ENCODE measurements at regions not wholly inside any gene's neighbourhood (a gene's known extent, or its start where the extent isn't known, plus 50 kb on each side); places are given as distances from the start of the nearest gene placed in this dataset.
"Not testable (repeated sequence)": the region's sequence is repeated elsewhere in the genome, so short reads cannot be mapped to it uniquely, and the experiment has no call there.

- no peak overlapping the region for H3K4me2 ChIP-seq (ENCODE audit: low read depth, low read length, poor library complexity, severe bottlenecking)
- no peaks in the 10 kb centered on the region for H3K36me3 ChIP-seq (ENCODE audit: insufficient read depth, low read length)
- no peaks in the 10 kb centered on the region for H3F3A ChIP-seq (ENCODE audit: low read depth)
- no peaks in the 10 kb centered on the region for H3K9me3 ChIP-seq (ENCODE audit: insufficient read depth, low read depth, low read length)
- no peaks in the 10 kb centered on the region for H3K27me3 ChIP-seq (ENCODE audit: insufficient read depth, low read length, poor library complexity, severe bottlenecking)
- H4K20me1 ChIP-seq (ENCODE audit: insufficient read depth, low read length, poor library complexity, severe bottlenecking) = no peaks in the 10 kb centered on the region
- no peak overlapping the region for H2AFZ ChIP-seq (ENCODE audit: low read length)
- no peaks in the 10 kb centered on the region for H3K9me2 ChIP-seq (replicated peaks; ENCODE audit: low read depth, low read length)
- no peaks in the 10 kb centered on the region for H3K4me1 ChIP-seq (ENCODE audit: insufficient read depth, low read length, poor library complexity, severe bottlenecking)
- no peaks in the 10 kb centered on the region for H3K79me2 ChIP-seq (ENCODE audit: insufficient read depth, low read length)
- no peak overlapping the region for H3K4me3 ChIP-seq (ENCODE audit: low read length, poor library complexity, severe bottlenecking)
- H3K9ac ChIP-seq (ENCODE audit: low read depth, low read length, poor library complexity, severe bottlenecking) = no peak overlapping the region
- no peak for TF ChIP-seq CTCF (conservative IDR thresholded peaks at IDR 0.05; ENCODE audit: low read length)
- TF ChIP-seq EZH2phosphoT487 (IDR thresholded peaks at IDR 0.05; ENCODE audit: borderline replicate concordance) = no peak
Observed at GRCh38 chr16:51255349-51255972, 104.4 kb upstream of the SALL1 start.

GRCh38 chr16:51254390-51254789 is 103.3 kb upstream of the SALL1 start:
- H3K4me1 ChIP-seq (ENCODE audit: insufficient read depth, low read length, poor library complexity, severe bottlenecking) = not testable (repeated sequence)

GRCh38 chr16:51248217-51248616 is 97.1 kb upstream of the SALL1 start:
- H3K9me3 ChIP-seq (ENCODE audit: insufficient read depth, low read depth, low read length) = 0 out of 2 replicates have a peak, but pooled peaks cover 6% of the 10 kb centered on the region
- no peaks in the 10 kb centered on the region for H3F3A ChIP-seq (ENCODE audit: low read depth)
- H3K36me3 ChIP-seq (ENCODE audit: insufficient read depth, low read length) = no peaks in the 10 kb centered on the region
- no peak overlapping the region for H3K9ac ChIP-seq (ENCODE audit: low read depth, low read length, poor library complexity, severe bottlenecking)
- no peaks in the 10 kb centered on the region for H3K27me3 ChIP-seq (ENCODE audit: insufficient read depth, low read length, poor library complexity, severe bottlenecking)
- no peaks in the 10 kb centered on the region for H3K4me1 ChIP-seq (ENCODE audit: insufficient read depth, low read length, poor library complexity, severe bottlenecking)
- TF ChIP-seq CTCF (conservative IDR thresholded peaks at IDR 0.05; ENCODE audit: low read length) (no peak), EZH2phosphoT487 (IDR thresholded peaks at IDR 0.05; ENCODE audit: borderline replicate concordance) (no peak)
- no peak overlapping the region for H3K4me3 ChIP-seq (ENCODE audit: low read length, poor library complexity, severe bottlenecking)
- H2AFZ ChIP-seq (ENCODE audit: low read length) = no peak overlapping the region
- no peaks in the 10 kb centered on the region for H3K79me2 ChIP-seq (ENCODE audit: insufficient read depth, low read length)
- no peak overlapping the region for H3K4me2 ChIP-seq (ENCODE audit: low read depth, low read length, poor library complexity, severe bottlenecking)
- H3K9me2 ChIP-seq (replicated peaks; ENCODE audit: low read depth, low read length) = no peaks in the 10 kb centered on the region
- H4K20me1 ChIP-seq (ENCODE audit: insufficient read depth, low read length, poor library complexity, severe bottlenecking) = no peaks in the 10 kb centered on the region

More at GRCh38 chr16:51254390-51254789, 103.3 kb upstream of the SALL1 start:
- not testable (repeated sequence) for H3K4me2 ChIP-seq (ENCODE audit: low read depth, low read length, poor library complexity, severe bottlenecking); H2AFZ ChIP-seq (ENCODE audit: low read length); H3K36me3 ChIP-seq (ENCODE audit: insufficient read depth, low read length); H3K9me2 ChIP-seq (replicated peaks; ENCODE audit: low read depth, low read length); H3K9ac ChIP-seq (ENCODE audit: low read depth, low read length, poor library complexity, severe bottlenecking); H4K20me1 ChIP-seq (ENCODE audit: insufficient read depth, low read length, poor library complexity, severe bottlenecking); H3F3A ChIP-seq (ENCODE audit: low read depth); H3K27me3 ChIP-seq (ENCODE audit: insufficient read depth, low read length, poor library complexity, severe bottlenecking); H3K4me3 ChIP-seq (ENCODE audit: low read length, poor library complexity, severe bottlenecking); H3K79me2 ChIP-seq (ENCODE audit: insufficient read depth, low read length); H3K9me3 ChIP-seq (ENCODE audit: insufficient read depth, low read depth, low read length)

- H3K4me3 ChIP-seq (ENCODE audit: low read length, poor library complexity, severe bottlenecking) = no peak overlapping the region
- no peak overlapping the region for H3K9ac ChIP-seq (ENCODE audit: low read depth, low read length, poor library complexity, severe bottlenecking)
- no peak for TF ChIP-seq CTCF (conservative IDR thresholded peaks at IDR 0.05; ENCODE audit: low read length)
- TF ChIP-seq EZH2phosphoT487 (IDR thresholded peaks at IDR 0.05; ENCODE audit: borderline replicate concordance) = no peak
- no peaks in the 10 kb centered on the region for H3K36me3 ChIP-seq (ENCODE audit: insufficient read depth, low read length)
- no peaks in the 10 kb centered on the region for H3K27me3 ChIP-seq (ENCODE audit: insufficient read depth, low read length, poor library complexity, severe bottlenecking)
- 0 out of 2 replicates have a peak, but pooled peaks cover 6% of the 10 kb centered on the region for H3K9me3 ChIP-seq (ENCODE audit: insufficient read depth, low read depth, low read length)
- H3K4me1 ChIP-seq (ENCODE audit: insufficient read depth, low read length, poor library complexity, severe bottlenecking) = no peaks in the 10 kb centered on the region
- H3K9me2 ChIP-seq (replicated peaks; ENCODE audit: low read depth, low read length) = no peaks in the 10 kb centered on the region
- H3K79me2 ChIP-seq (ENCODE audit: insufficient read depth, low read length) = no peaks in the 10 kb centered on the region
- H3F3A ChIP-seq (ENCODE audit: low read depth) = no peaks in the 10 kb centered on the region
- H4K20me1 ChIP-seq (ENCODE audit: insufficient read depth, low read length, poor library complexity, severe bottlenecking) = no peaks in the 10 kb centered on the region
- no peak overlapping the region for H2AFZ ChIP-seq (ENCODE audit: low read length)
- H3K4me2 ChIP-seq (ENCODE audit: low read depth, low read length, poor library complexity, severe bottlenecking) = no peak overlapping the region
Observed at GRCh38 chr16:51245658-51245995, 94.6 kb upstream of the SALL1 start.
